H1 (cell line): ENCODE measurements at regions not wholly inside any gene's neighbourhood (a gene's known extent, or its start where the extent isn't known, plus 50 kb on each side); places are given as distances from the start of the nearest gene placed in this dataset.

Source experiments
- CTCF ChIA-PET: fragments of 300-600 bp; sonication (Branson Sonifier 250); formaldehyde crosslinking; loops from one replicate; lab custom pipeline; 2021; ENCODE audit not compliant: partially characterized antibody; lab: Charles Lee
- POLR2A ChIA-PET: fragments of 300-600 bp; sonication (Branson Sonifier 250); formaldehyde crosslinking; loops from one replicate; lab custom pipeline; 2021; ENCODE audit warnings: inconsistent platforms; ENCODE audit not compliant: partially characterized antibody; lab: Charles Lee
- DNase-seq, 2 experiments: peaks; one replicate each; pipeline versions ENCODE4 v3.0.0 to v3.0.0-alpha.2; 2010 to 2022; ENCODE audit warnings: low spot score in 2 of 2, low read depth in 1 of 2, mixed read lengths in 1 of 2
- FAIRE-seq: peaks from 2 replicates; lab custom pipeline; 2011; peaks lifted over from hg19 to GRCh38; lab: Jason Lieb, UNC
- H2AFZ ChIP-seq: 2 replicates; pipeline ENCODE4 v1.8.1; 2012; ENCODE audit warnings: low read length, inconsistent platforms
- H2AK5ac ChIP-seq: 2 replicates; pipeline ENCODE4 v1.6.1; 2013; ENCODE audit warnings: low read depth, low read length
- H2BK120ac ChIP-seq: replicated peaks from 2 replicates; pipeline ENCODE3; 2013; ENCODE audit warnings: low read depth, low read length, inconsistent platforms
- H2BK12ac ChIP-seq: 2 replicates; pipeline ENCODE4 v1.6.1; 2013; ENCODE audit warnings: low read depth, low read length
- H2BK15ac ChIP-seq: 2 replicates; pipeline ENCODE4 v1.6.1; 2013; ENCODE audit warnings: low read length
- H2BK20ac ChIP-seq: 2 replicates; pipeline ENCODE4 v1.6.1; 2013; ENCODE audit warnings: low read length
- H2BK5ac ChIP-seq: 2 replicates; pipeline ENCODE4 v1.6.1; 2013; ENCODE audit warnings: low read depth, low read length
- H3K14ac ChIP-seq: 2 replicates; pipeline ENCODE4 v1.6.1; 2013; ENCODE audit warnings: inconsistent platforms; ENCODE audit not compliant: insufficient read length
- H3K18ac ChIP-seq: 2 replicates; pipeline ENCODE4 v1.6.1; 2013; ENCODE audit warnings: low read length; ENCODE audit errors: extremely low read depth
- H3K23ac ChIP-seq: 2 replicates; pipeline ENCODE4 v1.6.1; 2013; ENCODE audit warnings: inconsistent platforms; ENCODE audit not compliant: insufficient read length
- H3K23me2 ChIP-seq: 2 replicates; pipeline ENCODE4 v1.6.1; 2013; ENCODE audit warnings: low read depth, low read length
- H3K27ac ChIP-seq: 2 replicates; pipeline ENCODE4 v1.6.1; 2011; ENCODE audit warnings: low read depth, low read length, inconsistent platforms
- H3K27me3 ChIP-seq, 4 experiments: replicated peaks in 1 of 4; 1 replicate in 1 of 4; 2 replicates in 3 of 4; pipeline versions ENCODE4 v1.6.1 to v1.8.1; 2011 to 2013; ENCODE audit warnings: low read length in 3 of 4, mild to moderate bottlenecking in 3 of 4, inconsistent platforms in 2 of 4, mixed read lengths in 2 of 4, moderate library complexity in 1 of 4; ENCODE audit not compliant: control insufficient read depth in 3 of 4, insufficient read depth in 3 of 4; ENCODE audit errors: extremely low read depth in 1 of 4
- H3K36me3 ChIP-seq, 4 experiments: 2 replicates each; pipeline versions ENCODE4 v1.6.1 to v1.8.1; 2011 to 2013; ENCODE audit warnings: mild to moderate bottlenecking in 4 of 4, low read length in 3 of 4, moderate library complexity in 2 of 4, control low read depth in 1 of 4, inconsistent platforms in 1 of 4; ENCODE audit not compliant: insufficient read depth in 4 of 4, control insufficient read depth in 2 of 4
- H3K4ac ChIP-seq: replicated peaks from 2 replicates; pipeline ENCODE3; 2013; ENCODE audit warnings: low read length, low read depth, mixed read lengths, inconsistent platforms; ENCODE audit not compliant: insufficient read length
- H3K4me1 ChIP-seq, 4 experiments: replicated peaks in 1 of 4; 1 replicate in 1 of 4; 2 replicates in 3 of 4; pipeline versions ENCODE4 v1.6.1 to v1.8.1; 2011 to 2013; ENCODE audit warnings: low read length in 3 of 4, inconsistent platforms in 2 of 4, mixed read lengths in 1 of 4; ENCODE audit not compliant: insufficient read depth in 4 of 4, control insufficient read depth in 3 of 4
- H3K4me2 ChIP-seq, 2 experiments: 2 replicates each; pipeline versions ENCODE4 v1.6.1 to v1.8.1; 2011 to 2013; ENCODE audit warnings: low read depth in 2 of 2, low read length in 2 of 2, control low read depth in 1 of 2, inconsistent platforms in 1 of 2, mild to moderate bottlenecking in 1 of 2; ENCODE audit not compliant: insufficient read depth in 1 of 2
- H3K4me3 ChIP-seq, 4 experiments: fragments of 200-600, 300-600 bp in 1 of 4; sonication (generic), shearing (Covaris generic), sonication (Bioruptor Twin) in 1 of 4; 2 replicates each; pipeline versions ENCODE4 v1.5.1 to v1.8.1; 2011 to 2016; ENCODE audit warnings: low read length in 4 of 4, low read depth in 3 of 4, control low read depth in 2 of 4, inconsistent platforms in 2 of 4, mild to moderate bottlenecking in 2 of 4, mixed read lengths in 1 of 4, moderate library complexity in 1 of 4; ENCODE audit not compliant: insufficient read depth in 2 of 4; ENCODE audit errors: extremely low read depth in 1 of 4
- H3K56ac ChIP-seq: replicated peaks from 2 replicates; pipeline ENCODE3; 2013; ENCODE audit warnings: low read depth, mild to moderate bottlenecking, mixed read lengths, low read length, inconsistent platforms; ENCODE audit not compliant: insufficient read length
- H3K79me1 ChIP-seq: 2 replicates; pipeline ENCODE4 v1.6.1; 2013; ENCODE audit warnings: low read depth, low read length, control low read depth
- H3K79me2 ChIP-seq, 2 experiments: 2 replicates each; pipeline versions ENCODE4 v1.6.1 to v1.8.1; 2012 to 2013; ENCODE audit warnings: low read length in 2 of 2, mild to moderate bottlenecking in 2 of 2, inconsistent platforms in 1 of 2; ENCODE audit not compliant: insufficient read depth in 2 of 2, control insufficient read depth in 1 of 2
- H3K9ac ChIP-seq, 4 experiments: replicated peaks in 1 of 4; 1 replicate in 1 of 4; 2 replicates in 3 of 4; pipeline versions ENCODE4 v1.6.1 to v1.8.1; 2011 to 2013; ENCODE audit warnings: low read depth in 3 of 4, low read length in 3 of 4, control low read depth in 2 of 4, mild to moderate bottlenecking in 2 of 4, moderate library complexity in 2 of 4, inconsistent platforms in 1 of 4; ENCODE audit errors: extremely low read depth in 1 of 4
- H3K9me3 ChIP-seq, 2 experiments: 2 replicates each; pipeline versions ENCODE4 v1.6.1 to v1.8.1; 2012 to 2013; ENCODE audit warnings: mild to moderate bottlenecking in 2 of 2, moderate library complexity in 2 of 2, control low read depth in 1 of 2, inconsistent platforms in 1 of 2, low read depth in 1 of 2, low read length in 1 of 2, mixed read lengths in 1 of 2; ENCODE audit not compliant: insufficient read depth in 2 of 2
- H4K20me1 ChIP-seq, 2 experiments: replicated peaks in 1 of 2; 2 replicates each; pipeline versions ENCODE3 to v1.8.1; 2011 to 2013; ENCODE audit warnings: inconsistent platforms in 2 of 2, low read length in 2 of 2, mild to moderate bottlenecking in 1 of 2; ENCODE audit not compliant: insufficient read depth in 2 of 2, control insufficient read depth in 1 of 2
- H4K5ac ChIP-seq: 2 replicates; pipeline ENCODE4 v1.6.1; 2013; ENCODE audit warnings: low read length, low read depth, mixed read lengths, inconsistent platforms; ENCODE audit not compliant: insufficient read length
- H4K8ac ChIP-seq: 2 replicates; pipeline ENCODE4 v1.8.0; 2013; ENCODE audit warnings: mild to moderate bottlenecking, moderate library complexity, low read length, inconsistent platforms; ENCODE audit not compliant: insufficient read depth; ENCODE audit errors: extremely low read depth
- H4K91ac ChIP-seq: replicated peaks from 2 replicates; pipeline ENCODE3; 2013; ENCODE audit warnings: low read length, mixed read lengths, inconsistent platforms; ENCODE audit not compliant: insufficient read length
- BRCA1 ChIP-seq: IDR thresholded peaks from 2 replicates; pipeline ENCODE4 v1.6.1; 2012; ENCODE audit warnings: low read depth, low read length, improper control_type of control experiment
- CBX5 ChIP-seq: fragments of 300-800, 300-1000 bp; sonication (generic); IDR thresholded peaks from 2 replicates; pipeline ENCODE4 v1.7.1; 2016; ENCODE audit warnings: antibody characterized with exemption, low read length, low read depth
- CHD2 ChIP-seq: IDR thresholded peaks from 2 replicates; pipeline ENCODE4 v1.6.1; 2012; ENCODE audit warnings: low read length, improper control_type of control experiment
- HDAC2 ChIP-seq, 2 experiments: fragments of 300-600 bp in 1 of 2; sonication (generic) in 1 of 2; IDR thresholded peaks; 2 replicates each; pipeline ENCODE4 v1.6.1; 2011 to 2012; ENCODE audit warnings: low read depth in 2 of 2, low read length in 2 of 2, mild to moderate bottlenecking in 2 of 2, moderate library complexity in 2 of 2, borderline replicate concordance in 1 of 2, inconsistent platforms in 1 of 2
- KDM1A ChIP-seq: fragments of 200-600, 300-600 bp; sonication (generic); IDR thresholded peaks from 2 replicates; pipeline ENCODE4 v1.7.1; 2016; ENCODE audit warnings: mild to moderate bottlenecking, low read length, borderline replicate concordance
- KDM5A ChIP-seq: fragments of 200-600 bp; IDR thresholded peaks from 2 replicates; pipeline ENCODE4 v1.7.1; 2012; ENCODE audit warnings: mild to moderate bottlenecking, low read length, inconsistent platforms, mixed read lengths
- MAFK ChIP-seq: IDR thresholded peaks from 2 replicates; pipeline ENCODE4 v1.6.1; 2012; ENCODE audit warnings: low read depth, mild to moderate bottlenecking, improper control_type of control experiment, low read length
- MAX ChIP-seq: IDR thresholded peaks from 2 replicates; pipeline ENCODE4 v1.6.1; 2012; ENCODE audit warnings: inconsistent platforms
- RAD21 ChIP-seq, 2 experiments: IDR thresholded peaks in 1 of 2; conservative IDR thresholded peaks in 1 of 2; 2 replicates each; pipeline ENCODE4 v1.6.1; 2011; ENCODE audit warnings: low read depth in 2 of 2, low read length in 2 of 2, improper control_type of control experiment in 1 of 2, inconsistent platforms in 1 of 2, mild to moderate bottlenecking in 1 of 2, moderate library complexity in 1 of 2
- RFX5 ChIP-seq: IDR thresholded peaks from 2 replicates; pipeline ENCODE4 v1.6.1; 2011; ENCODE audit warnings: low read depth, low read length, improper control_type of control experiment, borderline replicate concordance
- SAP30 ChIP-seq: fragments of 300-600 bp; sonication (generic); IDR thresholded peaks from 2 replicates; pipeline ENCODE4 v1.7.1; 2012; ENCODE audit warnings: low read length, moderate library complexity, mild to moderate bottlenecking, inconsistent platforms; ENCODE audit not compliant: insufficient read depth, insufficient replicate concordance
- SIX5 ChIP-seq: IDR thresholded peaks from 2 replicates; pipeline ENCODE4 v1.6.1; 2011; ENCODE audit warnings: mild to moderate bottlenecking, low read depth, low read length
- TAF7 ChIP-seq: optimal IDR thresholded peaks from 2 replicates; pipeline ENCODE3; 2011; ENCODE audit warnings: low read depth, mild to moderate bottlenecking, inconsistent platforms, low read length, moderate library complexity, borderline replicate concordance
- TBP ChIP-seq: IDR thresholded peaks from 2 replicates; pipeline ENCODE4 v1.6.1; 2011; ENCODE audit warnings: low read depth, low read length, improper control_type of control experiment
- TEAD4 ChIP-seq: IDR thresholded peaks from 2 replicates; pipeline ENCODE4 v1.6.1; 2012; ENCODE audit warnings: low read depth, low read length, inconsistent platforms, mixed read lengths
- WGBS, 2 experiments: shearing (Covaris generic) in 1 of 2; methylation state at CpG; one replicate each; pipeline versions ENCODE4 v1.1.6 to v1.1.7; 2013 to 2015; ENCODE audit warnings: low lambda C conversion rate in 2 of 2, mixed read lengths in 2 of 2, inconsistent platforms in 1 of 2, low coverage in 1 of 2, missing lambda C conversion rate in 1 of 2; ENCODE audit not compliant: insufficient replicate concordance in 2 of 2, insufficient coverage in 1 of 2, insufficient read length in 1 of 2; ENCODE audit errors: extremely low coverage in 1 of 2, missing lambda C conversion rate in 1 of 2; 5-methylcytosine and 5-hydroxymethylcytosine counted together

DNA sequence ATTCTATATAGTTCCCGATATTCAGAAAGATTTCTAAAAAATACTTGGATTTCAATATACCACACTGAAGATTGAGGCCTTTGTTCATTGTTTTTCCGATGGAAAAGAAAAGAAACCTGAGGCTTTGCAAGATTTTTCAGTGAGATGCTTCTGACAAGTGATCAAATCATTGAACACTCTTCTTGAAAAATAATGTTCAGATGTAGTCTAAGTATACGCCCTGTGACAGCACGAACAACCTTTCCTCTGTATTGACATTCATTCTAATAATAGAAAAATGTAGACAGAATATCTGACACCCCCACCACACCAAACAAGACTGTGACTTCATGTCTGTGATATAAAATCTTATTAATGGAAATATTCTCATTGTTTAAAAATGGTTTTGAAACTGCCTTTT is 650.7 kb upstream of the KLHL1 start:
- no peak for FAIRE-seq
- TF ChIP-seq MAX (no peak), TAF7 (no peak), SAP30 (no peak), KDM1A (no peak), TBP (no peak), RAD21 (IDR thresholded peaks at IDR 0.05 in 1 of 2, conservative IDR thresholded peaks at IDR 0.05 in 1 of 2; ENCODE audit: low read depth in 2 of 2, low read length in 2 of 2) (no peak), RFX5 (no peak), MAFK (no peak), BRCA1 (no peak), KDM5A (no peak), TEAD4 (no peak), SIX5 (no peak), HDAC2 (IDR thresholded peaks at IDR 0.05; ENCODE audit: borderline replicate concordance in 1 of 2, low read depth in 2 of 2, low read length in 2 of 2) (no peak), CHD2 (no peak), CBX5 (no peak)

More for the DNA sequence above, 650.7 kb upstream of the KLHL1 start:
- Histone ChIP-seq H4K91ac (no peak overlapping the region), H2BK5ac (no peak overlapping the region), H3K18ac (no peak overlapping the region), H3K27ac (no peak overlapping the region), H2BK12ac (no peak overlapping the region), H2BK120ac (no peak overlapping the region), H3K23ac (no peak overlapping the region), H3K36me3 (no peaks in the 10 kb centered on the region), H3K79me1 (no peaks in the 10 kb centered on the region), H3K56ac (no peak overlapping the region), H4K20me1 (no peaks in the 10 kb centered on the region), H3K14ac (no peak overlapping the region), H3K4me3 (no peak overlapping the region), H3K4me2 (no peak overlapping the region), H4K8ac (no peak overlapping the region), H2AK5ac (no peak overlapping the region), H3K4me1 (no peaks in the 10 kb centered on the region), H3K9ac (no peak overlapping the region), H3K9me3 (no peaks in the 10 kb centered on the region), H2BK20ac (no peak overlapping the region), H2AFZ (no peak overlapping the region), H3K4ac (no peak overlapping the region), H3K27me3 (no peaks in the 10 kb centered on the region), H3K23me2 (no peaks in the 10 kb centered on the region), H4K5ac (no peak overlapping the region), H2BK15ac (no peak overlapping the region), H3K79me2 (no peaks in the 10 kb centered on the region)
- 98% methylated on average over 4 of the region's 4 CpGs; no CpG with 5 or more reads in 1 of the 2 experiments for WGBS, 2 experiments
- DNase-seq, result no peak
- POLR2A ChIA-PET, result no interaction called here
- CTCF ChIA-PET, result no interaction called here
